Stomach smooth muscle (tissue), 2 donors: ENCODE measurements at regions not wholly inside any gene's neighbourhood (a gene's known extent, or its start where the extent isn't known, plus 50 kb on each side); places are given as distances from the start of the nearest gene placed in this dataset.
"Not testable (repeated sequence)": the region's sequence is repeated elsewhere in the genome, so short reads cannot be mapped to it uniquely, and the experiment has no call there.

ENCODE experiments used
- H3K27ac ChIP-seq: one replicate; pipeline ENCODE4 v1.7.0; 2013; ENCODE audit warnings: mild to moderate bottlenecking, low read length, inconsistent platforms
- H3K27me3 ChIP-seq, 2 donors: one replicate each; pipeline ENCODE4 v1.7.0; 2013; ENCODE audit warnings: low read length in 2 of 2; ENCODE audit not compliant: insufficient read depth in 2 of 2, control insufficient read depth in 1 of 2
- H3K36me3 ChIP-seq, 2 donors: one replicate each; pipeline ENCODE4 v1.7.0; 2013; ENCODE audit warnings: low read length in 2 of 2; ENCODE audit not compliant: control insufficient read depth in 2 of 2, insufficient read depth in 2 of 2
- H3K4me1 ChIP-seq: one replicate; pipeline ENCODE4 v1.7.0; 2013; ENCODE audit warnings: low read length; ENCODE audit not compliant: control insufficient read depth, insufficient read depth
- H3K4me3 ChIP-seq, 2 donors: one replicate each; pipeline ENCODE4 v1.7.0; 2013; ENCODE audit warnings: low read length in 2 of 2
- H3K9ac ChIP-seq, 2 donors: one replicate each; pipeline ENCODE4 v1.7.0; 2013; ENCODE audit warnings: low read length in 2 of 2, mild to moderate bottlenecking in 1 of 2
- H3K9me3 ChIP-seq, 2 donors: one replicate each; pipeline ENCODE4 v1.7.0; 2013; ENCODE audit warnings: low read length in 2 of 2; ENCODE audit not compliant: control insufficient read depth in 2 of 2
- donor health status: healthy.
- donor health status: Pancreatic carcinoma.

- H3K36me3 ChIP-seq, H3K4me3 ChIP-seq, H3K9ac ChIP-seq, H3K27ac ChIP-seq, H3K4me1 ChIP-seq, H3K9me3 ChIP-seq, H3K27me3 ChIP-seq: not testable (repeated sequence)
Measured at GRCh38 chr13:73160371-73161031, 101.7 kb downstream of the KLF5 start.

GRCh38 chr13:73158851-73159250 is 100.0 kb downstream of the KLF5 start:
- Histone ChIP-seq H3K9ac (no peak overlapping the region), H3K27me3 (no peaks in the 10 kb centered on the region), H3K4me1 (no peaks in the 10 kb centered on the region), H3K4me3 (no peak overlapping the region), H3K27ac (no peak overlapping the region), H3K9me3 (peaks cover 0 to 3% of the 10 kb centered on the region in 2 donors), H3K36me3 (no peaks in the 10 kb centered on the region)

- peaks cover 0 to 3% of the 10 kb centered on the region in 2 donors for H3K9me3 ChIP-seq
- H3K27me3 ChIP-seq: no peaks in the 10 kb centered on the region
- H3K4me3 ChIP-seq: no peak overlapping the region
- no peak overlapping the region for H3K9ac ChIP-seq
- no peaks in the 10 kb centered on the region for H3K36me3 ChIP-seq
- H3K27ac ChIP-seq: no peak overlapping the region
- no peaks in the 10 kb centered on the region for H3K4me1 ChIP-seq
Measured at GRCh38 chr13:73157031-73157430, 98.2 kb downstream of the KLF5 start.

- Histone ChIP-seq H3K27me3 (no peaks in the 10 kb centered on the region), H3K9me3 (no peaks in the 10 kb centered on the region), H3K4me1 (no peaks in the 10 kb centered on the region), H3K36me3 (no peaks in the 10 kb centered on the region), H3K27ac (no peak overlapping the region), H3K4me3 (no peak overlapping the region), H3K9ac (no peak overlapping the region)
Measured at GRCh38 chr13:73146707-73147106, 87.9 kb downstream of the KLF5 start.

- Histone ChIP-seq H3K4me1 (peaks cover 4% of the 10 kb centered on the region), H3K9me3 (no peaks in the 10 kb centered on the region), H3K27ac (no peak overlapping the region), H3K36me3 (no peaks in the 10 kb centered on the region), H3K27me3 (no peaks in the 10 kb centered on the region), H3K4me3 (peak overlapping the region in 1 of 2 donors; percentile 47), H3K9ac (no peak overlapping the region)
Measured at GRCh38 chr13:73142071-73142470, 83.3 kb downstream of the KLF5 start.

- peak overlapping the region; percentile 36 for H3K4me3 ChIP-seq
Measured at GRCh38 chr13:73141292-73141771, 82.5 kb downstream of the KLF5 start.

GRCh38 chr13:73140801-73141200 is 82.0 kb downstream of the KLF5 start:
- Histone ChIP-seq H3K27me3 (no peaks in the 10 kb centered on the region), H3K27ac (no peak overlapping the region), H3K4me1 (peaks cover 4% of the 10 kb centered on the region), H3K4me3 (no peak overlapping the region), H3K9ac (no peak overlapping the region), H3K36me3 (no peaks in the 10 kb centered on the region), H3K9me3 (no peaks in the 10 kb centered on the region)

More at GRCh38 chr13:73141292-73141771, 82.5 kb downstream of the KLF5 start:
- Histone ChIP-seq H3K9ac (no peak overlapping the region), H3K9me3 (no peaks in the 10 kb centered on the region), H3K4me1 (peaks cover 4% of the 10 kb centered on the region), H3K27ac (no peak overlapping the region), H3K36me3 (no peaks in the 10 kb centered on the region), H3K27me3 (no peaks in the 10 kb centered on the region)

- Histone ChIP-seq H3K9me3 (no peaks in the 10 kb centered on the region), H3K36me3 (no peaks in the 10 kb centered on the region), H3K4me1 (peaks cover 4% of the 10 kb centered on the region), H3K4me3 (no peak overlapping the region), H3K27me3 (no peaks in the 10 kb centered on the region), H3K9ac (no peak overlapping the region), H3K27ac (no peak overlapping the region)
Measured at GRCh38 chr13:73138638-73139491, 80.1 kb downstream of the KLF5 start.

GRCh38 chr13:73138276-73138637 is 79.5 kb downstream of the KLF5 start:
- no peaks in the 10 kb centered on the region for H3K27me3 ChIP-seq
- no peak overlapping the region for H3K27ac ChIP-seq
- H3K9me3 ChIP-seq: no peaks in the 10 kb centered on the region
- H3K4me1 ChIP-seq: peaks cover 4% of the 10 kb centered on the region
- no peak overlapping the region for H3K9ac ChIP-seq
- no peak overlapping the region for H3K4me3 ChIP-seq
- no peaks in the 10 kb centered on the region for H3K36me3 ChIP-seq

- Histone ChIP-seq H3K27ac (no peak overlapping the region), H3K4me1 (peaks cover 4% of the 10 kb centered on the region), H3K9ac (no peak overlapping the region), H3K9me3 (no peaks in the 10 kb centered on the region), H3K27me3 (no peaks in the 10 kb centered on the region), H3K36me3 (no peaks in the 10 kb centered on the region), H3K4me3 (no peak overlapping the region)
Measured at GRCh38 chr13:73136776-73137175, 78.0 kb downstream of the KLF5 start.

GRCh38 chr13:73133531-73133930 is 74.7 kb downstream of the KLF5 start:
- Histone ChIP-seq H3K27ac (no peak overlapping the region), H3K9me3 (no peaks in the 10 kb centered on the region), H3K9ac (no peak overlapping the region), H3K36me3 (no peaks in the 10 kb centered on the region), H3K4me1 (no peaks in the 10 kb centered on the region), H3K27me3 (no peaks in the 10 kb centered on the region), H3K4me3 (no peak overlapping the region)
